ENCODE measurements at regions not wholly inside any gene's neighbourhood (a gene's known extent, or its start where the extent isn't known, plus 50 kb on each side); places are given as distances from the start of the nearest gene placed in this dataset.

DNA sequence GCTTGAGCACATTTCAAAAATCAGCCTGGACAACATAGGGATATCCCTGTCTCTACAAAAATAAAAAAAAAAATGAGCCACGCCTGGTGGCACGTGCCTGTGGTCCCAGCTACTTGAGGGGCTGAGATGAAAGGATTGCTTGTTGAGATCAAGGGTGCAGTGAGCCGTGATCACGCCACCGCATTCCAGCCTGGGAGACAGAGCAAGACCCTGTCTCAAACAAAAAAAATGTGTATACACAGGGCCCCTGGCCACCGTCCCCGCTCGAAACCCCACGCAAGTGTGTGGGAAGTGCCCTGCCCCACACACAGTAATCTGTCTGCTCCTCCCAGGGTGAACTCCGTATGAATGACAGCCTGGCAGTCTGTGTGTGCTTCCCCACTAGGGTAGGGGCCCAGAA, 93.0 kb upstream of the RPL38 start:
- H3K4me3 ChIP-seq (ENCODE audit: low read depth, low read length) = no peak overlapping the region
- no peak for DNase-seq (ENCODE audit: low read depth)
- TF ChIP-seq, protein P1, sequence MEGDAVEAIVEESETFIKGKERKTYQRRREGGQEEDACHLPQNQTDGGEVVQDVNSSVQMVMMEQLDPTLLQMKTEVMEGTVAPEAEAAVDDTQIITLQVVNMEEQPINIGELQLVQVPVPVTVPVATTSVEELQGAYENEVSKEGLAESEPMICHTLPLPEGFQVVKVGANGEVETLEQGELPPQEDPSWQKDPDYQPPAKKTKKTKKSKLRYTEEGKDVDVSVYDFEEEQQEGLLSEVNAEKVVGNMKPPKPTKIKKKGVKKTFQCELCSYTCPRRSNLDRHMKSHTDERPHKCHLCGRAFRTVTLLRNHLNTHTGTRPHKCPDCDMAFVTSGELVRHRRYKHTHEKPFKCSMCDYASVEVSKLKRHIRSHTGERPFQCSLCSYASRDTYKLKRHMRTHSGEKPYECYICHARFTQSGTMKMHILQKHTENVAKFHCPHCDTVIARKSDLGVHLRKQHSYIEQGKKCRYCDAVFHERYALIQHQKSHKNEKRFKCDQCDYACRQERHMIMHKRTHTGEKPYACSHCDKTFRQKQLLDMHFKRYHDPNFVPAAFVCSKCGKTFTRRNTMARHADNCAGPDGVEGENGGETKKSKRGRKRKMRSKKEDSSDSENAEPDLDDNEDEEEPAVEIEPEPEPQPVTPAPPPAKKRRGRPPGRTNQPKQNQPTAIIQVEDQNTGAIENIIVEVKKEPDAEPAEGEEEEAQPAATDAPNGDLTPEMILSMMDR (conservative IDR thresholded peaks at IDR 0.05; ENCODE audit: low read depth, low read length) = no peak

DNA sequence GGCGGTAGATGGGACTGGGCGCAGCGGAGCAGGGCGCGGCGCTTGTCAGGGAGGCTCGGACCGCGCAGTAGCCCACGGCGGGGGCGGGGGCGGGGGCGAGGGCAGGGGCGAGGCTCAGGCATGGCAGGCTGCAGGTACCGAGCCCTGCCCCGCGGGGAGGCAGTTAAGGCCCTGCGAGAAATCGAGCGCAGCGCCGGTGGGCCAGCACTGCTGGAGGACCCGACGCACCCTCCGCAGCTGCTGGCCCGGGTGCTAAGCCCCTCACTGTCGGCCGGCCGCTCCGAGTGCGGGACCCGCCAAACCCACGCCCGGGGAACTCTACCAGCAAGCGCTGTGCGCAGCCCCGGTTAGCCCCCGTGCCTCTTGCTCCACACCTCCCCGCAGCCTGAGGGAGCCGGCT, 90.2 kb upstream of the RPL38 start:
- DNase-seq (ENCODE audit: low read depth) = no peak
- TF ChIP-seq, protein P1 (conservative IDR thresholded peaks at IDR 0.05; ENCODE audit: low read depth, low read length) = no peak
- no peak overlapping the region for H3K4me3 ChIP-seq (ENCODE audit: low read depth, low read length)

DNA sequence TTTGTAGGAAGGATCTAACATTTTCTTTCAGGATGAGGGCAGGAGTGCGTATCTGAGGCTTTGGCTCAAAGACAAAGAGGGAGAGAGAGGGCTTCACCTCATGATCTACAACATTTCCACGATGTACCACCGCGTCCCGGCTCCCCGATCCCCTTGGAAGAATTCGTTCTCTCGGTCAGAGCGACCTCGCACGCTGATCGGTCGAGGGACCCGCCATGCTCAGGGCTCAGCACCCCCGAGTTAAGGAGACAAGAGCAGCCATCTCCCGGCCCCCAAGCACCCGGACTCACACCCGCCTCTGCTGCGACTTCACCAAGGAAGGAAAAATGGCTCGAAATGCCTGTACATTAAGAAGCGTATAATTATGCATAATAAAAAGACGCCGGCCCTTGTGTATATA, 89.5 kb upstream of the RPL38 start:
- H3K4me3 ChIP-seq (ENCODE audit: low read depth, low read length) = no peak overlapping the region
- no peak for DNase-seq (ENCODE audit: low read depth)
- TF ChIP-seq, protein P1 (conservative IDR thresholded peaks at IDR 0.05; ENCODE audit: low read depth, low read length) = no peak

DNA sequence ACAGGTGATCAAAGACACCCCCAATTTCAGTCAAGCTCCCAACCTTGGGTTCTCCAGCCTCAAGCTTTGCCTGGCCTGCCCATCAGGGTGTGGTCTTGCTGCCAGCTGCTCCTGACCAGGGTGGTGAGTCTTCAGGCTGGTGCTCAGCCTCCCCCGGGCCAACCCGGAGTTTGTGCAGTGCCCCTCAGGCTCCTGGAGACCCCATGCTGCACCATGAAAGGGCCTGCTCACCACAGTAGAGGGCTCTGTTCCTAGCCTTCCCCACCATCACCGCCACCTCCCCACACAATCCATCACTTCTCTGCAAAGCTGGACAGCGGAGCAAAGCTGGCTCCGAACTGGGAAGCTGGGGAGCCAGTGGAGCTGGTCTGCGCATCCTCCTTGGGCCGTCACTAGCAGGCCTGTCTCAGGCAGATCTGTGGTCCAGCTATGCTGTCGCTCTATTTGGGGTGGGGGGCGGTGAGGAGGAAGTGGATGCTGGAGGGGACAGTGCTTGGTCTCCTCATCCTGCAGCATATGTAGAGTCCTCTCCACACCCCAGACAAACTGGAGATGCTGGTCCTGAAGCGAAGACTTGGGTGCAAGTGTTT, 88.5 kb upstream of the RPL38 start:
- TF ChIP-seq, protein P1 (conservative IDR thresholded peaks at IDR 0.05; ENCODE audit: low read depth, low read length) = no peak
- no peak for DNase-seq (ENCODE audit: low read depth)
- no peak overlapping the region for H3K4me3 ChIP-seq (ENCODE audit: low read depth, low read length)

DNA sequence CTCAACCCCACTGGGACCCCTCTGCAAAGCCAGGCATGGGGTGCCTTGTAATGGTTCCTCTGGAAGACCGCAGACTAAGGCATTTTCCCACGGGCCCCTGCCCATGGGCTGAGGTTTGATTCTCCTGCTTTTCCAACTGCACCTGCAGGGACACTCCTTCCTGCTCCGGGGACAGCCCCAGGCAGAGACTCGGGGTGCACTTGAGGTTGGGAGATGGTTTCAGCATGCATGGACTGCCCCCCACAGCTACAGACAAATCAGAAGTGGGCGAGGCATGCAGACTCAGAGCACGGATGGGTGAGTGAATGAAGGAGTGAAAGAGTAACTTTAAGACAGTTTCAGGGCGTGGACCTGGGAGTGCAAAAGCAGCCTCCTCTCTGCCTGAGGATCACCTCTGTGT, 87.9 kb upstream of the RPL38 start:
- TF ChIP-seq, protein P1 (conservative IDR thresholded peaks at IDR 0.05; ENCODE audit: low read depth, low read length) = no peak
- no peak for DNase-seq (ENCODE audit: low read depth)
- H3K4me3 ChIP-seq (ENCODE audit: low read depth, low read length) = no peak overlapping the region

DNA sequence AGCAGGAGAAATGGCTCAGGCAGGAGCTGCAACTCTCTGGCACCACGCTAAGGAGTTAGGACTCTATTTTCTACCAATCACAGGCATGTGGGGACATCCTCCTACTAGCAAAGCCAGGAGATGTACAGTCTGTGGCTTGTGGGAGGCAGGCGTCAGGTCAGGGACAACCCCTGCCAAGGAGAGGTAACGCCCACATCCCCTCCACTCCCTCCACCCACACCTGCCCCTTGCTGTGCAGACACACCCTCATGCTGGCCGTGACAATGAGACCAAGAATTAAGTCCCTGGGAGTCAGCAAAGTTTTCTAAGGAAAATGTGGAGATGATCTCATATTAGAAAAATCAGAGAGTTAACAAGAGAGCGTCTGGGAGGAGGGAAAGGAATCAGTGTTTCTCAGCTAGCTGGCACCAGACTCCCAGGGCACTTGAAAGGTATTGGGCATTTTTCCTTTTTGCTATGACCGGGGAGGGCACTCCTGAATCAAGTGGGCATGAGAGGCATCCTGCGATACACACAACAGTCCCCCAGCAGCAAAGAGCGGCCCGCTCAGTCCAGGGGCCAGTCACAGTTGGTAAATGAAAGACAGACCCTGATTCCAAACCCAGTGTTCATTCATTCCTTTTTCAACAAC, 87.3 kb upstream of the RPL38 start:
- no peak overlapping the region for H3K4me3 ChIP-seq (ENCODE audit: low read depth, low read length)
- TF ChIP-seq, protein P1 (conservative IDR thresholded peaks at IDR 0.05; ENCODE audit: low read depth, low read length) = no peak
- no peak for DNase-seq (ENCODE audit: low read depth)
